Upper lobe of right lung (tissue), 1 donor: ENCODE measurements at regions not wholly inside any gene's neighbourhood (a gene's known extent, or its start where the extent isn't known, plus 50 kb on each side); places are given as distances from the start of the nearest gene placed in this dataset.

Source experiments
- ATAC-seq: fragments of 200-7000 bp; cut with Tn5 transposase; one replicate; pipeline ENCODE4 v1.9.1; 2020; ENCODE audit warnings: mild to moderate bottlenecking, moderate library complexity
- DNase-seq: peaks from one replicate; pipeline ENCODE4 v3.0.0-alpha.2; 2020
- H3K27ac ChIP-seq: fragments of 200-600 bp; one replicate; pipeline ENCODE4 v1.8.0; 2022
- H3K27me3 ChIP-seq: fragments of 200-600 bp; one replicate; pipeline ENCODE4 v1.8.0; 2022; ENCODE audit warnings: mild to moderate bottlenecking
- H3K36me3 ChIP-seq: fragments of 200-600 bp; one replicate; pipeline ENCODE4 v1.8.0; 2022
- H3K4me1 ChIP-seq: fragments of 200-600 bp; one replicate; pipeline ENCODE4 v1.8.0; 2022
- H3K4me3 ChIP-seq: fragments of 200-600 bp; one replicate; pipeline ENCODE4 v1.8.0; 2022; ENCODE audit warnings: mild to moderate bottlenecking
- H3K9me3 ChIP-seq: fragments of 200-600 bp; one replicate; pipeline ENCODE4 v1.8.0; 2022
- CTCF ChIP-seq: fragments of 200-600 bp; IDR thresholded peaks from one replicate; pipeline ENCODE4 v1.8.0; 2022; ENCODE audit warnings: antibody characterized with exemption
- intact Hi-C: fragments of 100-400 bp; cut with DNase I; formaldehyde crosslinking; loops from one replicate; pipeline ENCODE4 v1.11.0; 2022
- donor health status: DM: no; HTN: yes; CAD: no; lungs with severe emphysema.

GRCh38 chr21:14321042-14321441 is 61.9 kb downstream of the HSPA13 start:
- TF ChIP-seq CTCF, result no peak
- no peak for DNase-seq
- Histone ChIP-seq H3K27ac (no peak overlapping the region), H3K4me3 (no peak overlapping the region), H3K9me3 (no peaks in the 10 kb centered on the region), H3K4me1 (no peaks in the 10 kb centered on the region), H3K36me3 (no peaks in the 10 kb centered on the region), H3K27me3 (no peaks in the 10 kb centered on the region)
- intact Hi-C loops, result no loop called here
- no peak for ATAC-seq

GRCh38 chr21:14319805-14320204 is 63.1 kb downstream of the HSPA13 start:
- TF ChIP-seq CTCF, result no peak
- ATAC-seq (no peak), DNase-seq (no peak)
- Histone ChIP-seq H3K9me3 (no peaks in the 10 kb centered on the region), H3K4me3 (no peak overlapping the region), H3K27ac (no peak overlapping the region), H3K36me3 (no peaks in the 10 kb centered on the region), H3K4me1 (no peaks in the 10 kb centered on the region), H3K27me3 (no peaks in the 10 kb centered on the region)
- intact Hi-C loops, result no loop called here

- DNase-seq (no peak), ATAC-seq (no peak)
- H3K4me3 ChIP-seq, result no peak overlapping the region
- TF ChIP-seq CTCF, result no peak
- intact Hi-C loops, result no loop called here
- H3K9me3 ChIP-seq, result no peaks in the 10 kb centered on the region
- no peaks in the 10 kb centered on the region for H3K36me3 ChIP-seq
- H3K27me3 ChIP-seq, result no peaks in the 10 kb centered on the region
- H3K4me1 ChIP-seq, result no peaks in the 10 kb centered on the region
- no peak overlapping the region for H3K27ac ChIP-seq
Measured at GRCh38 chr21:14318578-14318977, 64.4 kb downstream of the HSPA13 start.

- no peak overlapping the region for H3K27ac ChIP-seq
- intact Hi-C loops, result no loop called here
- H3K4me1 ChIP-seq, result no peaks in the 10 kb centered on the region
- no peak for DNase-seq
- TF ChIP-seq CTCF, result no peak
- no peak overlapping the region for H3K4me3 ChIP-seq
- ATAC-seq, result no peak
- no peaks in the 10 kb centered on the region for H3K36me3 ChIP-seq
- H3K27me3 ChIP-seq, result no peaks in the 10 kb centered on the region
- no peaks in the 10 kb centered on the region for H3K9me3 ChIP-seq
Measured at GRCh38 chr21:14317507-14317906, 65.4 kb downstream of the HSPA13 start.

- intact Hi-C loops, result no loop called here
- Histone ChIP-seq H3K4me1 (no peaks in the 10 kb centered on the region), H3K27me3 (no peaks in the 10 kb centered on the region), H3K36me3 (no peaks in the 10 kb centered on the region), H3K27ac (no peak overlapping the region), H3K9me3 (no peaks in the 10 kb centered on the region), H3K4me3 (no peak overlapping the region)
- no peak for ATAC-seq
- DNase-seq, result no peak
- TF ChIP-seq CTCF, result no peak
Measured at GRCh38 chr21:14313300-14313699, 69.6 kb downstream of the HSPA13 start.

GRCh38 chr21:14312871-14313270 is 70.1 kb downstream of the HSPA13 start:
- Histone ChIP-seq H3K27ac (no peak overlapping the region), H3K27me3 (no peaks in the 10 kb centered on the region), H3K36me3 (no peaks in the 10 kb centered on the region), H3K9me3 (no peaks in the 10 kb centered on the region), H3K4me3 (no peak overlapping the region), H3K4me1 (no peaks in the 10 kb centered on the region)
- intact Hi-C loops, result no loop called here
- no peak for TF ChIP-seq CTCF
- ATAC-seq, result no peak
- DNase-seq, result no peak
